ENCODE measurements at regions not wholly inside any gene's neighbourhood (a gene's known extent, or its start where the extent isn't known, plus 50 kb on each side); places are given as distances from the start of the nearest gene placed in this dataset.

GRCh38 chr6:169831450-169832246 lies 80.2 kb downstream of the ERMARD start:
- peak; percentile 22 to 34 (median 33) for DNase-seq
- H3K4me1 ChIP-seq (ENCODE audit: control insufficient read depth, insufficient read depth, low read length, poor library complexity, severe bottlenecking), result no peaks in the 10 kb centered on the region
- H3K9me3 ChIP-seq (ENCODE audit: control insufficient read depth, low read length), result no peaks in the 10 kb centered on the region
- H3K27me3 ChIP-seq (replicated peaks; ENCODE audit: control insufficient read depth, insufficient read depth, low read length, poor library complexity, severe bottlenecking), result peaks cover 9% of the 10 kb centered on the region
- H3K36me3 ChIP-seq (ENCODE audit: control insufficient read depth, insufficient read depth, low read length), result no peaks in the 10 kb centered on the region
- H3K4me3 ChIP-seq (ENCODE audit: insufficient read depth, low read depth, low read length, poor library complexity, severe bottlenecking), result no peak overlapping the region
- no peak overlapping the region for H3K27ac ChIP-seq (ENCODE audit: insufficient read depth, low read length, poor library complexity, severe bottlenecking)

Measured in effector memory CD4-positive, alpha-beta T cell (primary cell).